Osteoblast (primary cell): ENCODE measurements at regions not wholly inside any gene's neighbourhood (a gene's known extent, or its start where the extent isn't known, plus 50 kb on each side); places are given as distances from the start of the nearest gene placed in this dataset.

Experiments
- DNase-seq: peaks from one replicate; pipeline ENCODE4 v3.0.0; 2011; ENCODE audit warnings: low spot score, mixed read lengths; ENCODE audit not compliant: insufficient read length; ENCODE audit errors: missing footprints
- H2AFZ ChIP-seq: 2 replicates; pipeline ENCODE4 v1.6.0; 2011; ENCODE audit warnings: mild to moderate bottlenecking, low read length
- H3K27ac ChIP-seq: 2 replicates; pipeline ENCODE4 v1.5.1; 2011; ENCODE audit warnings: mild to moderate bottlenecking, low read depth, low read length, moderate library complexity
- H3K27me3 ChIP-seq: 2 replicates; pipeline ENCODE4 v1.6.0; 2012; ENCODE audit warnings: mild to moderate bottlenecking, control low read depth, inconsistent platforms, low read length, moderate library complexity; ENCODE audit not compliant: insufficient read depth
- H3K36me3 ChIP-seq: 2 replicates; pipeline ENCODE4 v1.5.1; 2011; ENCODE audit warnings: mild to moderate bottlenecking, low read length, control low read depth, moderate library complexity; ENCODE audit not compliant: insufficient read depth
- H3K4me1 ChIP-seq: 2 replicates; pipeline ENCODE4 v1.5.1; 2011; ENCODE audit warnings: mild to moderate bottlenecking, low read length, control low read depth, moderate library complexity; ENCODE audit not compliant: insufficient read depth
- H3K4me2 ChIP-seq: 2 replicates; pipeline ENCODE4 v1.6.0; 2011; ENCODE audit warnings: mild to moderate bottlenecking, low read length; ENCODE audit not compliant: insufficient read depth
- H3K4me3 ChIP-seq: fragments of 200-600 bp; sonication (generic); 3 replicates; pipeline ENCODE4 v1.5.1; 2012; ENCODE audit warnings: mild to moderate bottlenecking, low read length, inconsistent platforms; ENCODE audit not compliant: insufficient read depth
- H3K79me2 ChIP-seq: 2 replicates; pipeline ENCODE4 v1.6.0; 2012; ENCODE audit warnings: mild to moderate bottlenecking, low read length, control low read depth, inconsistent platforms; ENCODE audit not compliant: insufficient read depth
- H3K9me3 ChIP-seq: 2 replicates; pipeline ENCODE4 v1.5.1; 2011; ENCODE audit warnings: low read depth, low read length, control low read depth
- H4K20me1 ChIP-seq: 2 replicates; pipeline ENCODE4 v1.6.0; 2012; ENCODE audit warnings: mild to moderate bottlenecking, low read length, control low read depth; ENCODE audit not compliant: insufficient read depth
- TF ChIP-seq, protein P1 (sequence below): IDR thresholded peaks from 2 replicates; pipeline ENCODE4 v1.5.1; 2011; ENCODE audit warnings: mild to moderate bottlenecking, low read depth, low read length, moderate library complexity; ENCODE audit errors: extremely low read depth

DNA sequence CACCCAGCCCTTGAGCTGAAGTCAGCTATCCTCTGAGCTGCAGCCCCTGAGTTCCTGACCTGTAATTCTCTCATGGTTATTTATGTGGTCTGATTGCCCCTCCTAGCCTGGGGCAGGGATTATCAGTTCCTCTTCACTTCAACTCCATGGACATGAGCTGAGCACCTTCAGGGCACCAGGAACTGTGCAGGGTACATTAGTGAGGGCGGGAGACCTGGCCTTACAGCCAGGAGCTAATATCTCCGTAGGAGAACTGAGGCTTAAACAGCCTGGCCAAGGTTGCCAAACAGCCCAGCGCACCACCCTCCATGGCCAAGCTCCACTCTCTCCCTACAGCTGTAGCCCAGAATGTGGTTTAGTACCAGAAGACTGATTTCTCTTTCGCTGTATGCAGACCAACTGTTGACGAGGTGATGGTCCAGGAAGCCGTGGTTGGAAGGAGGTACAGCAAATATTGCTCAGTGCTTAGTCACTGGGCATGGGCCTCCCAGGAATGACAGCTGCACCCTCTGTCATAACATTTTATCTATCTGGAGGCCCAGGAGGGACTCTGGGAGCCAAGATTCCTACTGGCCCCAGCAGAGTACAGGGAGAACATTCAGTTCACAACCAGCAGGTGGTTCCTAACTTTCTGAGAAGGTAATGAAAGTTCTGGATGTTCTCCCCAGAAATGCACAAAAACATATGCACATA is 228.7 kb upstream of the SIX2 start:
- TF ChIP-seq, protein P1, sequence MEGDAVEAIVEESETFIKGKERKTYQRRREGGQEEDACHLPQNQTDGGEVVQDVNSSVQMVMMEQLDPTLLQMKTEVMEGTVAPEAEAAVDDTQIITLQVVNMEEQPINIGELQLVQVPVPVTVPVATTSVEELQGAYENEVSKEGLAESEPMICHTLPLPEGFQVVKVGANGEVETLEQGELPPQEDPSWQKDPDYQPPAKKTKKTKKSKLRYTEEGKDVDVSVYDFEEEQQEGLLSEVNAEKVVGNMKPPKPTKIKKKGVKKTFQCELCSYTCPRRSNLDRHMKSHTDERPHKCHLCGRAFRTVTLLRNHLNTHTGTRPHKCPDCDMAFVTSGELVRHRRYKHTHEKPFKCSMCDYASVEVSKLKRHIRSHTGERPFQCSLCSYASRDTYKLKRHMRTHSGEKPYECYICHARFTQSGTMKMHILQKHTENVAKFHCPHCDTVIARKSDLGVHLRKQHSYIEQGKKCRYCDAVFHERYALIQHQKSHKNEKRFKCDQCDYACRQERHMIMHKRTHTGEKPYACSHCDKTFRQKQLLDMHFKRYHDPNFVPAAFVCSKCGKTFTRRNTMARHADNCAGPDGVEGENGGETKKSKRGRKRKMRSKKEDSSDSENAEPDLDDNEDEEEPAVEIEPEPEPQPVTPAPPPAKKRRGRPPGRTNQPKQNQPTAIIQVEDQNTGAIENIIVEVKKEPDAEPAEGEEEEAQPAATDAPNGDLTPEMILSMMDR, result peak; percentile 61
- H3K79me2 ChIP-seq, result no peaks in the 10 kb centered on the region
- no peaks in the 10 kb centered on the region for H3K36me3 ChIP-seq
- peak overlapping the region; percentile 4 for H3K4me3 ChIP-seq
- peak overlapping the region; percentile 47 for H3K4me2 ChIP-seq
- H4K20me1 ChIP-seq, result no peaks in the 10 kb centered on the region
- H3K27ac ChIP-seq, result peak overlapping the region; percentile 86
- H3K27me3 ChIP-seq, result no peaks in the 10 kb centered on the region
- no peaks in the 10 kb centered on the region for H3K9me3 ChIP-seq
- DNase-seq, result peak; percentile 92
- no peak overlapping the region for H2AFZ ChIP-seq
- H3K4me1 ChIP-seq, result peaks cover 51% of the 10 kb centered on the region

DNA sequence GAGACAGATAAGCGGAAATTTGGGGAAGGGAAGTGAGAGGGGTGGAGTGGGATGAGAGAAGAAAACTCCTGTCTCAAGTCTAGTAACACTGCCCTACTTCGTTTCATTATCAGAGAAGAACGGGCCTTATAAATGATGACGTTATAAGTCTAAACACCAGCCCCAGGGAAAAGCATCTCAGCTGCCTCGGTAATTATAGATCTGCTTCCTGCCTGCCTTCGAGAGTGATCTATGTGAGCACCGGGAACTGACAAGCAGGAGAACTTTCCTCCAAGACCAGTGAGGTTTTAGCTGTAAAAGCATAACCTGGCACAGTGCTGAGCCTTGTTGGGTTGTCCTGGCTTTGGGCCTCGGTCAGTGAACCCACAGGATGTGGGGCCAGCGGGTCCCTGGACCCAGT is 227.9 kb upstream of the SIX2 start:
- TF ChIP-seq, protein P1, result no peak
- Histone ChIP-seq H3K4me1 (peaks cover 50% of the 10 kb centered on the region), H3K9me3 (no peaks in the 10 kb centered on the region), H4K20me1 (no peaks in the 10 kb centered on the region), H3K4me2 (peak overlapping the region; percentile 47), H2AFZ (peak overlapping the region; percentile 58), H3K36me3 (no peaks in the 10 kb centered on the region), H3K27ac (peak overlapping the region; percentile 86), H3K27me3 (no peaks in the 10 kb centered on the region), H3K4me3 (peak overlapping the region; percentile 14), H3K79me2 (no peaks in the 10 kb centered on the region)
- DNase-seq, result peak; percentile 65

DNA sequence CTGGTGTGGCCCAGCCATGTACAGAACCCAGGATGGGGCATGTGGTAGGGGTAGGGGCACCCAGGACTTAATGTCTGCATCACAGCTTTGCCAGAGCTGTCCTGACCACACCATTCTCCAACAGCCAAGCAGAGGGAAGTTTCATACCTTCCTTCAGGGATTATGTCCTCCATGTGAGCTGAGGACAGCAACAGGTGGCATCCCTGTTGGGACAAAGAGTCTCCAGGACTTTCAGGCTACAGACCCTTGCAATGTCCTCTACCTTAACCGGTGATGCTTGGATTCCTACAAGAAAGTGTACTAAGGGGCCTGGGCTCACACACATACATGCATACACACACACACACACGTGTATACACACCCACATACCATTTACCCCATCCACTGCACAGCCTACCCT is 227.0 kb upstream of the SIX2 start:
- Histone ChIP-seq H3K4me2 (no peak overlapping the region), H3K36me3 (no peaks in the 10 kb centered on the region), H4K20me1 (no peaks in the 10 kb centered on the region), H3K4me3 (no peak overlapping the region), H3K27ac (no peak overlapping the region), H3K9me3 (no peaks in the 10 kb centered on the region), H3K4me1 (peaks cover 42% of the 10 kb centered on the region), H3K79me2 (no peaks in the 10 kb centered on the region), H2AFZ (no peak overlapping the region), H3K27me3 (no peaks in the 10 kb centered on the region)
- DNase-seq, result no peak
- TF ChIP-seq, protein P1, result no peak

DNA sequence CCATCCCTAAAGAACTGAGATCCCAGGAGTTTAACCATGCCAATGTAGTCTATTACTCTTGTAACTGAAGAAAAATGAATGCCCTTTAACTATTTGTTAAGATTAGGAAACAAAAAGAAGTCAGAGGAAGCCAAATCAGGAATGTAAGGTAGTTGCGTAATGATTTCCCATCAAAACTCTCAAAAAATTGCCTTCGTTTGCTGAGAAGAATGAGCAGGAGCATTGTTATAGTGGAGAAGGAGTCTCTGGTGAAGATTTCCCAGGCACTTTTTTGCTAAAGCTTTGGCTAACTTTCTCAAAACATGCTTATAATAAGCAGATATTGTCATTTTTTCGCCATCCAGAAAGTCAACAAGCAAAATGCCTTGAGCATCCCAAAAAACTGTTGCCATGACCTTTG is 224.0 kb upstream of the SIX2 start:
- Histone ChIP-seq H3K36me3 (no peaks in the 10 kb centered on the region), H2AFZ (peak overlapping the region; percentile 21), H3K9me3 (no peaks in the 10 kb centered on the region), H3K4me1 (peaks cover 26% of the 10 kb centered on the region), H4K20me1 (no peaks in the 10 kb centered on the region), H3K4me3 (no peak overlapping the region), H3K4me2 (no peak overlapping the region), H3K27ac (no peak overlapping the region), H3K79me2 (no peaks in the 10 kb centered on the region), H3K27me3 (no peaks in the 10 kb centered on the region)
- no peak for DNase-seq
- TF ChIP-seq, protein P1, result no peak
